K562 (cell line): ENCODE measurements at regions not wholly inside any gene's neighbourhood (a gene's known extent, or its start where the extent isn't known, plus 50 kb on each side); places are given as distances from the start of the nearest gene placed in this dataset.

Source experiments
- CEBPB ChIP-seq: fragments of 450-650 bp; IDR thresholded peaks from 2 replicates; pipeline ENCODE4 v1.6.1; 2016; ENCODE audit warnings: missing genetic modification characterization, missing compliant biosample characterization
- ELF4 ChIP-seq: fragments of 450-650 bp; formaldehyde crosslinking; IDR thresholded peaks from 2 replicates; pipeline ENCODE4 v1.4.0; 2022; ENCODE audit warnings: missing genetic modification characterization
- KAT7 ChIP-seq: sonication (generic); formaldehyde crosslinking; IDR thresholded peaks from 2 replicates; pipeline ENCODE4 v1.8.0; 2022; ENCODE audit warnings: missing genetic modification reagents, mild to moderate bottlenecking, borderline replicate concordance
- MYBL2 ChIP-seq, 2 experiments: fragments of 450-650 bp in 1 of 2; sonication (generic) in 1 of 2; formaldehyde crosslinking in 1 of 2; IDR thresholded peaks; 2 replicates each; pipeline versions ENCODE4 v1.6.1 to v1.8.1; 2017 to 2022; ENCODE audit warnings: borderline replicate concordance in 1 of 2, inconsistent platforms in 1 of 2, low read depth in 1 of 2, mild to moderate bottlenecking in 1 of 2, missing genetic modification reagents in 1 of 2, moderate library complexity in 1 of 2
- RFX5 ChIP-seq: IDR thresholded peaks from 2 replicates; pipeline ENCODE4 v1.6.1; 2011; ENCODE audit warnings: low read depth, mild to moderate bottlenecking, improper control_type of control experiment, low read length

- TF ChIP-seq MYBL2 (IDR thresholded peaks at IDR 0.05; ENCODE audit: low read depth) (no peak), MYBL2 (CRISPR knock-in tag; IDR thresholded peaks at IDR 0.05; ENCODE audit: borderline replicate concordance) (no peak), KAT7 (no peak), RFX5 (no peak), ELF4 (no peak), CEBPB (tag) (no peak)
Observed at GRCh38 chr4:32003548-32003947, 1283.4 kb downstream of the PCDH7 start.
